ENCODE measurements at regions not wholly inside any gene's neighbourhood (a gene's known extent, or its start where the extent isn't known, plus 50 kb on each side); places are given as distances from the start of the nearest gene placed in this dataset.

- no peak for DNase-seq
Measured at GRCh38 chr10:124346831-124347230, 71.9 kb downstream of the OAT start.

GRCh38 chr10:124345521-124345920 is 73.2 kb downstream of the OAT start:
- DNase-seq = no peak

GRCh38 chr10:124344931-124345330 is 73.8 kb downstream of the OAT start:
- no peak for DNase-seq

- DNase-seq = no peak
Measured at GRCh38 chr10:124344266-124344590, 74.5 kb downstream of the OAT start.

GRCh38 chr10:124343351-124344265 is 75.1 kb downstream of the OAT start:
- DNase-seq = no peak

GRCh38 chr10:124342821-124343170 is 75.9 kb downstream of the OAT start:
- DNase-seq = no peak

- DNase-seq = no peak
Measured at GRCh38 chr10:124342136-124342820, 76.4 kb downstream of the OAT start.

- DNase-seq = peak in 1 of 2 experiments; percentile 4
Measured at GRCh38 chr10:124341768-124342135, 77.0 kb downstream of the OAT start.

- DNase-seq = no peak
Measured at GRCh38 chr10:124340033-124340760, 78.5 kb downstream of the OAT start.

- no peak for DNase-seq
Measured at GRCh38 chr10:124339119-124340032, 79.3 kb downstream of the OAT start.

GRCh38 chr10:124338276-124338925 is 80.3 kb downstream of the OAT start:
- no peak for DNase-seq

- no peak for DNase-seq
Measured at GRCh38 chr10:124336186-124336585, 82.5 kb downstream of the OAT start.

GRCh38 chr10:124333931-124334330 is 84.8 kb downstream of the OAT start:
- DNase-seq = no peak

GRCh38 chr10:124332426-124332825 is 86.3 kb downstream of the OAT start:
- DNase-seq = no peak

- no peak for DNase-seq
Measured at GRCh38 chr10:124329941-124330340, 88.8 kb downstream of the OAT start.

- no peak for DNase-seq
Measured at GRCh38 chr10:124329362-124329761, 89.4 kb downstream of the OAT start.

- no peak for DNase-seq
Measured at GRCh38 chr10:124328477-124329220, 90.1 kb downstream of the OAT start.

GRCh38 chr10:124325998-124326636 is 92.6 kb downstream of the OAT start:
- DNase-seq = no peak

GRCh38 chr10:124325633-124325914 is 93.1 kb downstream of the OAT start:
- no peak for DNase-seq

- no peak for DNase-seq
Measured at GRCh38 chr10:124324856-124325632, 93.7 kb downstream of the OAT start.

Data from stimulated activated CD4-positive, alpha-beta T cell treated with anti-CD3 and anti-CD28 coated beads, Interleukin-4, amount 100 ng/mL, for 4 hours (primary cell).